Esophagus muscularis mucosa (tissue), 4 donors: ENCODE measurements at regions not wholly inside any gene's neighbourhood (a gene's known extent, or its start where the extent isn't known, plus 50 kb on each side); places are given as distances from the start of the nearest gene placed in this dataset.

Experiments
- CTCF ChIP-seq, 3 experiments: fragments of 200-600 bp in 2 of 3; fragments of 450-650 bp in 1 of 3; sonication (generic) in 2 of 3; IDR thresholded peaks; one replicate each; pipeline ENCODE4 v1.5.1; 2017 to 2019; ENCODE audit warnings: antibody characterized with exemption in 3 of 3, mild to moderate bottlenecking in 2 of 3, moderate library complexity in 1 of 3
- EP300 ChIP-seq: sonication (generic); formaldehyde crosslinking; IDR thresholded peaks from one replicate; pipeline ENCODE4 v1.6.1; 2017; ENCODE audit warnings: antibody characterized with exemption
- POLR2A ChIP-seq: fragments of 450-650 bp; IDR thresholded peaks from one replicate; pipeline ENCODE4 v1.6.1; 2017; ENCODE audit warnings: antibody characterized with exemption, moderate library complexity, mild to moderate bottlenecking, low read depth
- POLR2AphosphoS5 ChIP-seq, 2 donors: sonication (generic); formaldehyde crosslinking; IDR thresholded peaks; one replicate each; pipeline ENCODE4 v1.6.1; 2017; ENCODE audit warnings: antibody characterized with exemption in 2 of 2

- no peak for TF ChIP-seq POLR2AphosphoS5 (IDR thresholded peaks at IDR 0.05)
- TF ChIP-seq CTCF (IDR thresholded peaks at IDR 0.05): no peak
- TF ChIP-seq POLR2A: no peak
- no peak for TF ChIP-seq EP300
Observed at GRCh38 chr5:104611135-104611767, 1048.7 kb upstream of the NUDT12 start.
